GM23338 (cell line): ENCODE measurements at regions not wholly inside any gene's neighbourhood (a gene's known extent, or its start where the extent isn't known, plus 50 kb on each side); places are given as distances from the start of the nearest gene placed in this dataset.

ENCODE experiments used
- CREB1 ChIP-seq: fragments of 250-450 bp; sonication (Bioruptor Pico); IDR thresholded peaks from 2 replicates; pipeline ENCODE4 v1.5.0; 2020; ENCODE audit warnings: low read depth, mild to moderate bottlenecking, moderate library complexity
- CTCF ChIP-seq, 2 experiments: fragments of 200-600 bp in 1 of 2; sonication (generic) in 1 of 2; conservative IDR thresholded peaks; 2 replicates each; pipeline versions ENCODE4 v1.5.1 to v1.6.1; 2016 to 2017; ENCODE audit warnings: antibody characterized with exemption in 2 of 2, low read depth in 2 of 2, mild to moderate bottlenecking in 2 of 2, moderate library complexity in 1 of 2
- EZH2 ChIP-seq: fragments of 200-600 bp; sonication (generic); IDR thresholded peaks from one replicate; pipeline ENCODE4 v1.8.0; 2017; ENCODE audit warnings: antibody characterized with exemption, mild to moderate bottlenecking, low read depth; ENCODE audit not compliant: unreplicated experiment
- EZH2phosphoT487 ChIP-seq: fragments of 200-600 bp; sonication (generic); IDR thresholded peaks from one replicate; pipeline ENCODE4 v1.8.1; 2018; ENCODE audit warnings: antibody characterized with exemption; ENCODE audit not compliant: unreplicated experiment
- POLR2AphosphoS5 ChIP-seq: IDR thresholded peaks from 2 replicates; pipeline ENCODE4 v1.6.1; 2016; ENCODE audit warnings: antibody characterized with exemption, low read depth

GRCh38 chr17:31788571-31788946 lies 70.5 kb downstream of the COPRS start:
- TF ChIP-seq CTCF (conservative IDR thresholded peaks at IDR 0.05; ENCODE audit: low read depth in 2 of 2) (no peak), POLR2AphosphoS5 (no peak), EZH2 (no peak), EZH2phosphoT487 (no peak), CREB1 (no peak)
